ENCODE measurements at regions not wholly inside any gene's neighbourhood (a gene's known extent, or its start where the extent isn't known, plus 50 kb on each side); places are given as distances from the start of the nearest gene placed in this dataset.

DNA sequence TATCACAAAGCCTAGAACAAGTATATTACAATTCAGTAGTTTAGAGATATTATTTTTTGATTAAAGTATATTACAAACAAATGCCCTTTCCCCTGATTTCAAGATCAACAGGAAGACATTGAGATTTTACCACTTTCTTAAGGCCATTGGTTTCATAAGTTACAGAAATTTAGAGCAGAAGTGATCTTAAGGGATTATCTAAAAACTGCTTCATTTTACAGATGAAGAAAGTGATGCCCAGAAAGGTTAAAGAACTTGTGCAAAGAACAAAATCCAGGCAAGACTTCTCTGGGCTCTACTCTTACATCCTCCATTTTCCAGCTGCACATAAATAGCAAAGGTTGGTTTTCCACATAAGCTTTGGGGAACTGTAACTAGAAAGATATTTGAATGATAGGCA, 87.5 kb downstream of the DUSP6 start:
- TF ChIP-seq POLR2A (IDR thresholded peaks at IDR 0.05): no peak
- TF ChIP-seq, protein P1, sequence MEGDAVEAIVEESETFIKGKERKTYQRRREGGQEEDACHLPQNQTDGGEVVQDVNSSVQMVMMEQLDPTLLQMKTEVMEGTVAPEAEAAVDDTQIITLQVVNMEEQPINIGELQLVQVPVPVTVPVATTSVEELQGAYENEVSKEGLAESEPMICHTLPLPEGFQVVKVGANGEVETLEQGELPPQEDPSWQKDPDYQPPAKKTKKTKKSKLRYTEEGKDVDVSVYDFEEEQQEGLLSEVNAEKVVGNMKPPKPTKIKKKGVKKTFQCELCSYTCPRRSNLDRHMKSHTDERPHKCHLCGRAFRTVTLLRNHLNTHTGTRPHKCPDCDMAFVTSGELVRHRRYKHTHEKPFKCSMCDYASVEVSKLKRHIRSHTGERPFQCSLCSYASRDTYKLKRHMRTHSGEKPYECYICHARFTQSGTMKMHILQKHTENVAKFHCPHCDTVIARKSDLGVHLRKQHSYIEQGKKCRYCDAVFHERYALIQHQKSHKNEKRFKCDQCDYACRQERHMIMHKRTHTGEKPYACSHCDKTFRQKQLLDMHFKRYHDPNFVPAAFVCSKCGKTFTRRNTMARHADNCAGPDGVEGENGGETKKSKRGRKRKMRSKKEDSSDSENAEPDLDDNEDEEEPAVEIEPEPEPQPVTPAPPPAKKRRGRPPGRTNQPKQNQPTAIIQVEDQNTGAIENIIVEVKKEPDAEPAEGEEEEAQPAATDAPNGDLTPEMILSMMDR (IDR thresholded peaks at IDR 0.05 in 4 of 5, conservative IDR thresholded peaks at IDR 0.05 in 1 of 5): no peak
